GM13976 (cell line): ENCODE measurements at regions not wholly inside any gene's neighbourhood (a gene's known extent, or its start where the extent isn't known, plus 50 kb on each side); places are given as distances from the start of the nearest gene placed in this dataset.

ENCODE experiments used
- DNase-seq: peaks from one replicate; pipeline ENCODE4 v3.0.0; 2012; ENCODE audit warnings: low spot score
- CTCF ChIP-seq: IDR thresholded peaks from 2 replicates; pipeline ENCODE4 v1.5.1; 2012; ENCODE audit warnings: borderline replicate concordance, mild to moderate bottlenecking; ENCODE audit not compliant: insufficient read depth; ENCODE audit errors: extremely low read depth, missing control alignments, control extremely low read depth
- in situ Hi-C: fragments of 300-500 bp; cut with MboI; formaldehyde crosslinking; loops from one replicate; pipeline ENCODE4 v1.12.0; 2022; ENCODE audit warnings: low sequenced_read_pairs, mixed read lengths, inconsistent platforms; ENCODE audit not compliant: unreplicated experiment

GRCh38 chr6:117840541-117840983 lies 66.5 kb upstream of the SLC35F1 start:
- peak; percentile 30 for DNase-seq
- TF ChIP-seq CTCF, result no peak
- in situ Hi-C loops, result loop anchor here (25.0 kb wide), 1 partner anchor 503 kb away; no protein-coding TSS in a partner anchor

- DNase-seq, result no peak
- TF ChIP-seq CTCF, result no peak
- in situ Hi-C loops, result loop anchor here (25.0 kb wide), 1 partner anchor 511 kb away; no protein-coding TSS in a partner anchor
Measured at GRCh38 chr6:117847912-117848311, 59.2 kb upstream of the SLC35F1 start.

DNA sequence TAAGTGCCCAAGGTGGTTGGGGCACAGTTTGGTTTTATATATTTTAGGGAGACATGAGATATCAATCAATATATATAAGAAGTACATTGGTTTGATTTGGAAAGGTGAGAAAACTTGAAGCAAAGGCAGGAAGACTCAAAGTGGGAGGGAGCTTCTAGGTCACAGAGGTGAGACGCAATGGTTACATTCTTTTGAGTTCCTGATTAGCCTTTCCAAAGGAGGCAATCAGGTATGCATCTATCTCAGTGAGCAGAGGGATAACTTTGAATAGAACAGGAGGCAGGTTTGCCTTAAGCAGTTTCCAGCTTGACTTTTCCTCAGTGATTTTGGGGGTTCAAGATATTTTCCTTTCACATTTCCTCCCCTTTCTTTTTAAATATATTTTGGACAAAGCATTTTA lies 58.0 kb upstream of the SLC35F1 start:
- in situ Hi-C loops, result loop anchor here (25.0 kb wide), 1 partner anchor 512 kb away; no protein-coding TSS in a partner anchor

More for the DNA sequence above, 58.0 kb upstream of the SLC35F1 start:
- no peak for DNase-seq
- no peak for TF ChIP-seq CTCF
